Keratinocyte (primary cell): ENCODE measurements at regions not wholly inside any gene's neighbourhood (a gene's known extent, or its start where the extent isn't known, plus 50 kb on each side); places are given as distances from the start of the nearest gene placed in this dataset.

Experiments used
- DNase-seq: peaks from one replicate; pipeline ENCODE4 v3.0.0-alpha.2; 2011; ENCODE audit warnings: low read depth, missing footprints, low spot score
- FAIRE-seq: peaks from 2 replicates; lab custom pipeline; 2011; peaks lifted over from hg19 to GRCh38; lab: Jason Lieb, UNC
- H2AFZ ChIP-seq: 2 replicates; pipeline ENCODE4 v1.6.0; 2012; ENCODE audit warnings: low read length, control low read depth, inconsistent platforms; ENCODE audit not compliant: control insufficient read depth
- H3K27ac ChIP-seq: 2 replicates; pipeline ENCODE4 v1.5.1; 2011; ENCODE audit warnings: low read length; ENCODE audit not compliant: control insufficient read depth, insufficient read depth
- H3K27me3 ChIP-seq: 3 replicates; pipeline ENCODE4 v1.6.0; 2011; ENCODE audit warnings: low read length; ENCODE audit not compliant: control insufficient read depth, insufficient read depth; ENCODE audit errors: extremely low read depth
- H3K36me3 ChIP-seq, 2 experiments: 2 replicates in 1 of 2; 3 replicates in 1 of 2; pipeline ENCODE4 v1.5.1; 2011; ENCODE audit warnings: low read length in 2 of 2, mild to moderate bottlenecking in 1 of 2; ENCODE audit not compliant: control insufficient read depth in 2 of 2, insufficient read depth in 2 of 2; ENCODE audit errors: extremely low read depth in 1 of 2
- H3K4me1 ChIP-seq: 3 replicates; pipeline ENCODE4 v1.5.1; 2011; ENCODE audit warnings: low read length; ENCODE audit not compliant: control insufficient read depth, insufficient read depth; ENCODE audit errors: extremely low read depth
- H3K4me2 ChIP-seq: 3 replicates; pipeline ENCODE4 v1.6.0; 2011; ENCODE audit warnings: low read depth, low read length; ENCODE audit not compliant: control insufficient read depth, insufficient read depth; ENCODE audit errors: extremely low read depth
- H3K4me3 ChIP-seq, 3 experiments: fragments of 200-600 bp in 1 of 3; sonication (generic) in 1 of 3; 2 replicates in 2 of 3; 3 replicates in 1 of 3; pipeline ENCODE4 v1.5.1; 2011 to 2016; ENCODE audit warnings: low read length in 3 of 3, mild to moderate bottlenecking in 3 of 3, control low read depth in 2 of 3, inconsistent platforms in 1 of 3, low read depth in 1 of 3, mixed read lengths in 1 of 3, mixed run types in 1 of 3, moderate library complexity in 1 of 3; ENCODE audit not compliant: control insufficient read depth in 2 of 3, insufficient read depth in 2 of 3; ENCODE audit errors: extremely low read depth in 1 of 3
- H3K79me2 ChIP-seq: 2 replicates; pipeline ENCODE4 v1.6.0; 2012; ENCODE audit warnings: low read length; ENCODE audit not compliant: control insufficient read depth, insufficient read depth
- H3K9ac ChIP-seq: 3 replicates; pipeline ENCODE4 v1.6.0; 2011; ENCODE audit warnings: low read length; ENCODE audit not compliant: control insufficient read depth, insufficient read depth; ENCODE audit errors: extremely low read depth
- H3K9me1 ChIP-seq: 3 replicates; pipeline ENCODE4 v1.6.0; 2011; ENCODE audit warnings: low read length; ENCODE audit not compliant: control insufficient read depth, insufficient read depth; ENCODE audit errors: extremely low read depth
- H3K9me3 ChIP-seq: 2 replicates; pipeline ENCODE4 v1.5.1; 2012; ENCODE audit warnings: low read depth, low read length; ENCODE audit not compliant: control insufficient read depth
- H4K20me1 ChIP-seq: 3 replicates; pipeline ENCODE4 v1.6.0; 2011; ENCODE audit warnings: low read length; ENCODE audit not compliant: control insufficient read depth, insufficient read depth; ENCODE audit errors: extremely low read depth
- EZH2 ChIP-seq: IDR thresholded peaks from one replicate; pipeline ENCODE4 v1.6.1; 2012; ENCODE audit warnings: inconsistent platforms, mild to moderate bottlenecking, low read length, moderate library complexity
- dilution Hi-C: fragments of 300-500 bp; cut with MboI; formaldehyde crosslinking; loops from one replicate; pipeline ENCODE4 v1.7.0; 2020; ENCODE audit warnings: low sequenced_read_pairs; ENCODE audit not compliant: extremely low pct_ligation_motif_present
- TF ChIP-seq, protein P1 (sequence below), 3 experiments: IDR thresholded peaks in 1 of 3; conservative IDR thresholded peaks in 1 of 3; optimal IDR thresholded peaks in 1 of 3; 2 replicates in 2 of 3; 3 replicates in 1 of 3; pipeline versions ENCODE3 to v1.5.1; 2011; ENCODE audit warnings: low read length in 3 of 3, mild to moderate bottlenecking in 3 of 3, moderate library complexity in 2 of 3, control low read depth in 1 of 3, inconsistent platforms in 1 of 3; ENCODE audit not compliant: insufficient read depth in 2 of 3; ENCODE audit errors: extremely low read depth in 1 of 3

GRCh38 chr10:23999445-23999844, 209.5 kb upstream of the KIAA1217 start:
- DNase-seq, result no peak
- no peak for FAIRE-seq
- dilution Hi-C loops, result no loop called here

DNA sequence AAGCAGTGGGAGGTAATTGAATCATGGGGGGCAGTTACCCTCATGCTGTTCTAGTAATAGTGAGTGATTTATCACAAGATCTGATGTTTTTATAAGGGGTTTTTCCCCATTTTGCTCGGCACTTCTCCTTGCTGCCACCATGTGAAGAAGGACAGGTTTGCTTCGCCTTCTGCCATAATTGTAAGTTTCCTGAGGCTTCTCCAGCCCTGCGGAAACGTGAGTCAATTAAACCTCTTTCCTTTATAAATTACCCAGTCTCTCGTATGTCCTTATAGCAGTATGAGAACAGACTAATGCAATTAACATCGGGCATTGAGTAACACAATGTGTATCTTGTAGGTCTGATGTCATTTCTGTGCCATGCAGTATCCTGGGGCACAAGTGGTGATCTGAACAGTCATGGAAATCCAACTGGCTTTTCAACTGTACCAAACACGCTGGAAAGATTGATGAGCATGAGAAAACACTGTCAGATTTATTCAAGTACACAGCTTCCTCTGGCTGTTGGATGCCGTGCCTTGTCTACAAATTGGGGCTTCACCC, 208.6 kb upstream of the KIAA1217 start:
- H3K36me3 ChIP-seq, result no peaks in the 10 kb centered on the region
- H3K27me3 ChIP-seq, result peaks cover 4% of the 10 kb centered on the region
- H3K9me1 ChIP-seq, result no peaks in the 10 kb centered on the region
- H3K4me3 ChIP-seq, result no peak overlapping the region
- no peaks in the 10 kb centered on the region for H4K20me1 ChIP-seq
- dilution Hi-C loops, result no loop called here
- no peaks in the 10 kb centered on the region for H3K79me2 ChIP-seq
- H3K27ac ChIP-seq, result no peak overlapping the region
- H3K4me1 ChIP-seq, result no peaks in the 10 kb centered on the region
- no peak for TF ChIP-seq EZH2
- TF ChIP-seq, protein P1, sequence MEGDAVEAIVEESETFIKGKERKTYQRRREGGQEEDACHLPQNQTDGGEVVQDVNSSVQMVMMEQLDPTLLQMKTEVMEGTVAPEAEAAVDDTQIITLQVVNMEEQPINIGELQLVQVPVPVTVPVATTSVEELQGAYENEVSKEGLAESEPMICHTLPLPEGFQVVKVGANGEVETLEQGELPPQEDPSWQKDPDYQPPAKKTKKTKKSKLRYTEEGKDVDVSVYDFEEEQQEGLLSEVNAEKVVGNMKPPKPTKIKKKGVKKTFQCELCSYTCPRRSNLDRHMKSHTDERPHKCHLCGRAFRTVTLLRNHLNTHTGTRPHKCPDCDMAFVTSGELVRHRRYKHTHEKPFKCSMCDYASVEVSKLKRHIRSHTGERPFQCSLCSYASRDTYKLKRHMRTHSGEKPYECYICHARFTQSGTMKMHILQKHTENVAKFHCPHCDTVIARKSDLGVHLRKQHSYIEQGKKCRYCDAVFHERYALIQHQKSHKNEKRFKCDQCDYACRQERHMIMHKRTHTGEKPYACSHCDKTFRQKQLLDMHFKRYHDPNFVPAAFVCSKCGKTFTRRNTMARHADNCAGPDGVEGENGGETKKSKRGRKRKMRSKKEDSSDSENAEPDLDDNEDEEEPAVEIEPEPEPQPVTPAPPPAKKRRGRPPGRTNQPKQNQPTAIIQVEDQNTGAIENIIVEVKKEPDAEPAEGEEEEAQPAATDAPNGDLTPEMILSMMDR (optimal IDR thresholded peaks at IDR 0.05 in 1 of 3, IDR thresholded peaks at IDR 0.05 in 1 of 3, conservative IDR thresholded peaks at IDR 0.05 in 1 of 3; ENCODE audit: extremely low read depth in 1 of 3, insufficient read depth in 2 of 3, low read length in 3 of 3), result no peak
- H2AFZ ChIP-seq, result no peak overlapping the region
- H3K9ac ChIP-seq, result no peak overlapping the region
- no peak for DNase-seq
- H3K4me2 ChIP-seq, result no peak overlapping the region
- no peaks in the 10 kb centered on the region for H3K9me3 ChIP-seq
- FAIRE-seq, result no peak

More at GRCh38 chr10:23999445-23999844, 209.5 kb upstream of the KIAA1217 start:
- Histone ChIP-seq H3K4me2 (no peak overlapping the region), H3K4me1 (no peaks in the 10 kb centered on the region), H3K27ac (no peak overlapping the region), H3K9me1 (no peaks in the 10 kb centered on the region), H4K20me1 (no peaks in the 10 kb centered on the region), H3K4me3 (no peak overlapping the region), H3K36me3 (no peaks in the 10 kb centered on the region), H3K79me2 (no peaks in the 10 kb centered on the region), H2AFZ (no peak overlapping the region), H3K9me3 (no peaks in the 10 kb centered on the region), H3K27me3 (peaks cover 4% of the 10 kb centered on the region), H3K9ac (no peak overlapping the region)
- TF ChIP-seq EZH2, result no peak
- TF ChIP-seq, protein P1 (optimal IDR thresholded peaks at IDR 0.05 in 1 of 3, IDR thresholded peaks at IDR 0.05 in 1 of 3, conservative IDR thresholded peaks at IDR 0.05 in 1 of 3; ENCODE audit: extremely low read depth in 1 of 3, insufficient read depth in 2 of 3, low read length in 3 of 3), result no peak
